MM.1S (cell line): ENCODE measurements at regions not wholly inside any gene's neighbourhood (a gene's known extent, or its start where the extent isn't known, plus 50 kb on each side); places are given as distances from the start of the nearest gene placed in this dataset.

Source experiments
- CTCF ChIP-seq: fragments of 300-600 bp; sonication (generic); IDR thresholded peaks from 2 replicates; pipeline ENCODE4 v1.5.1; 2016; ENCODE audit warnings: antibody characterized with exemption, low read length, mixed read lengths
- EZH2phosphoT487 ChIP-seq: fragments of 300-600 bp; sonication (generic); IDR thresholded peaks from 2 replicates; pipeline ENCODE4 v1.6.1; 2018; ENCODE audit warnings: antibody characterized with exemption, low read length

- no peak for TF ChIP-seq CTCF
- no peak for TF ChIP-seq EZH2phosphoT487
Measured at GRCh38 chr12:61514016-61514415, 746.2 kb upstream of the USP15 start.
